GM12872 (cell line): ENCODE measurements at regions not wholly inside any gene's neighbourhood (a gene's known extent, or its start where the extent isn't known, plus 50 kb on each side); places are given as distances from the start of the nearest gene placed in this dataset.

Source experiments
- TF ChIP-seq, protein P1 (sequence below): IDR thresholded peaks from 3 replicates; pipeline ENCODE4 v1.5.1; 2011; ENCODE audit warnings: low read depth, mild to moderate bottlenecking, low read length, moderate library complexity; ENCODE audit not compliant: insufficient read depth

DNA sequence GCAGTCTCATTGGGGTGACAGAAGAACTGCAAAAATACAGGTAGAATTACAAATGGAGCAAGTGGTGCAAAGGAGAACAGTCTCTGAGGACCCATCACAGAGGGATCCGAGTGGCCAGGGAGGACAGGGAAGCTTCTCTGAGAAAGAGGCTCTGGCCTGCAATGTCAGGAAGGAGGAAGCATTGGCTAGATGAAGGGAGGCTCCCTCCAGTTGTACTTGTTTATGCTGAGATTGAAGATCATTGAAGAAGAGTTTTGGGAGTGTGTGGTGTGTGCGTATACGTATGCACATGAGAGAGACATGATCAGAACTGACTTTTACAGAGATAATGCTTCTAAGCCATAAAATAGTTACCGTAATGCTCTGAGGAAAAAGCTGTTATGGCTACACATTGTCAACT lies 274.7 kb upstream of the FZD8 start:
- TF ChIP-seq, protein P1, sequence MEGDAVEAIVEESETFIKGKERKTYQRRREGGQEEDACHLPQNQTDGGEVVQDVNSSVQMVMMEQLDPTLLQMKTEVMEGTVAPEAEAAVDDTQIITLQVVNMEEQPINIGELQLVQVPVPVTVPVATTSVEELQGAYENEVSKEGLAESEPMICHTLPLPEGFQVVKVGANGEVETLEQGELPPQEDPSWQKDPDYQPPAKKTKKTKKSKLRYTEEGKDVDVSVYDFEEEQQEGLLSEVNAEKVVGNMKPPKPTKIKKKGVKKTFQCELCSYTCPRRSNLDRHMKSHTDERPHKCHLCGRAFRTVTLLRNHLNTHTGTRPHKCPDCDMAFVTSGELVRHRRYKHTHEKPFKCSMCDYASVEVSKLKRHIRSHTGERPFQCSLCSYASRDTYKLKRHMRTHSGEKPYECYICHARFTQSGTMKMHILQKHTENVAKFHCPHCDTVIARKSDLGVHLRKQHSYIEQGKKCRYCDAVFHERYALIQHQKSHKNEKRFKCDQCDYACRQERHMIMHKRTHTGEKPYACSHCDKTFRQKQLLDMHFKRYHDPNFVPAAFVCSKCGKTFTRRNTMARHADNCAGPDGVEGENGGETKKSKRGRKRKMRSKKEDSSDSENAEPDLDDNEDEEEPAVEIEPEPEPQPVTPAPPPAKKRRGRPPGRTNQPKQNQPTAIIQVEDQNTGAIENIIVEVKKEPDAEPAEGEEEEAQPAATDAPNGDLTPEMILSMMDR, result no peak

DNA sequence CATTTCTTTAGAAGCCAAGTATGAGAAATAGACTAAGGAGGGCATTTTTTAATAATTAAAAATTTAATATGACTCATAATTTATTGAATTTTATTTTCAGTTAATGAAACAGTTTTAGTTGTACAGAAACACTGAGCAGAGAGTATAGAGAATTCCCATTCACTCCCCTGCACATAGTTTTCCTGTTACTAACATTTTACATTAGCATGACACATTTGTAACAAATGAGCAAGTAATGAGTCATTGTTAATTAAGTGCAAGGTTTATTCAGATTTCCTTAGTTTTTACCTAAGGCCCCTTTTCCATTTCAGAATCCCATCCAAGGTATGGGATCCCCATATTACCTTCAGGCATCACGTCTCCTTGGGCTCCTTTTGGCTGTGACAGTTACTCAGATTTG lies 271.5 kb upstream of the FZD8 start:
- TF ChIP-seq, protein P1, result no peak

DNA sequence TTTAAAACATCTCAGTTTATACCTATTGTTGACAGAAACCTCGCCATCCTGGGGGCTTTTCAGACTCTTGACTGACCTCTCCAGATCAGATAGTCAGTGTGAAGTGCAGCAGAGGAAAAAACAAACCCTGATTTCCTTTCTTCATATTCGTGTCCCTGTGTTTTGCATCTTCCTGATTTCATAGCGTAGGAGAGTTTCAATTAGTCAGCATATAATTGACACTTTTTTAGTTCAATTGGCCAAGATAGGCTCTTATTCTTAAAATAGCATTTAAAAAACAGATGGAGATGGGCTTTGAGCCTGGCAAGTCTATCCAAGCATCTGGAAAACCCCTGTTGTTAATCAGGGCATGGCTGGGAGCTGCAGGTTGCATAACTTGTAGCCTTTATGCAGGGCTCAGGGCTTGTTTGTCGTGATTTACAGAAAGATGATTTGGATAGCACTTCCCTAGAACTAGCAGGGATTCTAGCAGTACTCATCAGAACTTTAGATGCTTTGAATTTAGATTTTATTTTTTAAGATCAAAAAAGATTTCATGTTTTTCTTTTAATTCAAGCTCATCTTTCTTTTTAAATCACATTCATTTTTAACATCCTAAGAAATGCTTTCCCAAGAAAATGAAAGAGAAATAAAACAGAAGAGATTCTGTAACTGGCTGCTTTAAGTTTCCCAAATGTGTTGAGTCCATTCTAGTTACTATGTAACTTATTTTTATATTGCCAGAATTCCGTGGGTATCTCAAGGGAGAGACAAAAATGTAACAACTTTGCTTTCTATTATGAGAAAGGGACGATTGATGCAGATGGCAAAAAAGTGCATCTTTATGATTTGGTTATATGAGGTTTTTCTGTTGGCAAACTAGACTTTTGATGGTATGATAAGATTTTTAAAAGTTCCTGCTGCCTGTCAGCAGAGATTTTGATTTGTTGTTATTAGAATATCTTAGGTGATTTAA lies 270.8 kb upstream of the FZD8 start:
- TF ChIP-seq, protein P1, result no peak

DNA sequence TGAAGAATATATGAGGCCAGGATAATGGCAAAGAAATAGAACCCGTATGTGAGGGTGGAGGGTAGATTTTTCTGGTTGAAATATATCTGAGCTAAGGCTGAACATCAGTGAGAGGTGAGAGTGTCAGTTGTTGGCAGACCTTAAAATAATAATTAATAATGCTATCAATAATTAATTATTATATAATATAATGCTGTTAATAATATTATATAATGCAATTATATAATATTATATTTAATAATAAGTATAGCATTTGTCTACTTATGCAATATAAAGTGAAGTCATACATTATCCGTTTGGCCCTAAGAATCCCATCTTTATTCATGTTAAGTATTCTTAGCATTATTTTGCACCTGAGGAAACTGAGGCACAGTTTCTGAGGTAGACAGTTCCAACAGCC lies 269.9 kb upstream of the FZD8 start:
- TF ChIP-seq, protein P1, result no peak

DNA sequence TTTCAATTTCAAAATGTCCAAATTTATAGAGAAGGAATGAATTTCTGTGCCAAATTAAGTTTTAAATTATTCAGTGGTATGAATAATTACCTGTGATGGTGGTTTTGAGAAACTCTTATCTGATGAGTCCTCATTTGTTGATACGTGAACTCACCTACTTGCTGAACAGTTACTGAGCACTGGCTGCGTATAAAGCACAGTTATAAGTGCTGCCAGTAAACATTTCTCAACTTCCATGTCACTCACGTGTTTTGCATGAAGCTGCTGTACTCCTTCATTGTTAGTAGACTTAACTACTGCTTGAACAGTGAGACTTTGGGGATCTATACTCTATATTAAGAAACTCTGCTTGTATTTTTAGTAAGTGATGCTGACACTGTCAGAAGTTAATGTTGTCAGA lies 269.1 kb upstream of the FZD8 start:
- TF ChIP-seq, protein P1, result no peak

DNA sequence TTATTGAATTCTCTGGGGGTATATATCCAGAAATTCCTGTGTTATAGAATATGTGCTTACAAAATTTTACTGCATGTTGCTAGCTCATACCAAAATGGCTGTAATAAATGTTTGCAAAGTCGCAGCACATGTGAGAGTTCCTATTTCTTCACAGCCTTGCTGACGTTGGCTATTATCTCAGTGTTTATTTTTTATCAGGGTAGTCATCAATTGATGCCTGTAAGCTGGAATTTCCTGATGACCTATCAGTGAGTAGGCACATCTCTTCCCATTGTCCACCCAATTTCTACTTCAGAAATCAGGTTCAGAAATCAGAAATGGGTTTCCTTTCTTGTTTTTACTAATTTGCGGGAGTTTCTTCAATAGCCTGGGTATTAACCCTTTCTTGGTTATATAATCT lies 268.1 kb upstream of the FZD8 start:
- TF ChIP-seq, protein P1, result no peak

DNA sequence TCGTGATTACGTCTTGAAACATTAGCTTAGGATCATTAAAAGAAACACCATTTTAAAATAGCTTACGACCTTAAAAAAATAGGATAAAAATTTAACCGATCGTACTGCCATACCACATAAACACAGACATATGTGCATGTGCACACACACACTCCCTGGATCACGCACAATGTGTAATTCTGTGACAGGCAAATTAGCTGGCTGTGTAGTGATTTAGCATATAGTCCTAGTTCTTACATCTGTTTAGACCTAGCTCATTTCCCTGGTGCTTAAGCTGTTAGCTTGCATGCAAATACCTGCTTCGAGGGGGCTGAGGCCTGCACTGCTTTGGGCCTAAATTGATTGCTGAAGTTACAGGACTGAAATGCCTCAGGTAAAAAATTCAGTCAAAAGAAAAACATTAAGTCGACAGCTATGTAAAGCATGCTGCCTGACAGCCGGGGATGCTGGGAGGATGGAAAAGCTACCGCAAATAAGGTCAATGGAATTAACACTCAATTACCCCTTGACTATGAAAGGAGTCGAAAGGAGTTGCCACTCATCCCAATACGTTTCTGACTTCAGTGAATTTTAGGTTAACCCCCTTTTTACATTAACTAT lies 267.1 kb upstream of the FZD8 start:
- TF ChIP-seq, protein P1, result no peak
